ENCODE measurements at regions not wholly inside any gene's neighbourhood (a gene's known extent, or its start where the extent isn't known, plus 50 kb on each side); places are given as distances from the start of the nearest gene placed in this dataset.
"Not testable (repeated sequence)": the region's sequence is repeated elsewhere in the genome, so short reads cannot be mapped to it uniquely, and the experiment has no call there.

DNA sequence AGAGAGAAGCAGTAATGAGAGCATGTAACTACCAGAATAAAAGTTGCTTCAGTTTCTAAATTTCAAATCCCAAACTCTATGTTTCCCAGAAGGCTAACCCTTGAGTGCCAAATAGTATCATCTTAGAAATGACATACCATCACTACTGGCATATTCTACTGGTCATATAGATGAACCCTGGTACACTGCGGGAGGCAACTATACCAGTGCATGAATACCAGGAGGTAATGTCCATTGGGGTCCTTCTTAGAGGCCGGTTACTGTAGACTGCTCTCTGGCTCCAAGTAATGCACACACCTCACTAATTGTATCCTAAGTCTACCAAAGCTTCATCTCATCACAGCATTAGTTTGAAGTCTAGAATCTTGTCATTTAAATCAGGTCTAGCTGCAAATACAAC, 108.6 kb upstream of the MSMB start:
- TF ChIP-seq NFRKB (IDR thresholded peaks at IDR 0.05); HDGF (IDR thresholded peaks at IDR 0.05; ENCODE audit: borderline replicate concordance); BHLHE40 (IDR thresholded peaks at IDR 0.05; ENCODE audit: borderline replicate concordance); ZNF384 (IDR thresholded peaks at IDR 0.05); ELF4 (IDR thresholded peaks at IDR 0.05): not testable (repeated sequence)
- TF ChIP-seq, protein P1, sequence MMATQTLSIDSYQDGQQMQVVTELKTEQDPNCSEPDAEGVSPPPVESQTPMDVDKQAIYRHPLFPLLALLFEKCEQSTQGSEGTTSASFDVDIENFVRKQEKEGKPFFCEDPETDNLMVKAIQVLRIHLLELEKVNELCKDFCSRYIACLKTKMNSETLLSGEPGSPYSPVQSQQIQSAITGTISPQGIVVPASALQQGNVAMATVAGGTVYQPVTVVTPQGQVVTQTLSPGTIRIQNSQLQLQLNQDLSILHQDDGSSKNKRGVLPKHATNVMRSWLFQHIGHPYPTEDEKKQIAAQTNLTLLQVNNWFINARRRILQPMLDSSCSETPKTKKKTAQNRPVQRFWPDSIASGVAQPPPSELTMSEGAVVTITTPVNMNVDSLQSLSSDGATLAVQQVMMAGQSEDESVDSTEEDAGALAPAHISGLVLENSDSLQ (IDR thresholded peaks at IDR 0.05): not testable (repeated sequence)
